IMR-90 (cell line): ENCODE measurements at regions not wholly inside any gene's neighbourhood (a gene's known extent, or its start where the extent isn't known, plus 50 kb on each side); places are given as distances from the start of the nearest gene placed in this dataset.

ENCODE experiments used
- ATAC-seq: fragments of 200-7000 bp; cut with Tn5 transposase; 2 replicates; pipeline ENCODE4 v1.9.1; 2020; ENCODE audit warnings: low read depth, mild to moderate bottlenecking, moderate library complexity
- BruUV-seq: library from RNA; stranded (reverse); fragments of 400-500 nt; replicated peaks from 2 replicates; lab custom pipeline; 2021; lab: Mats Ljungman, UMichigan
- CTCF ChIA-PET: fragments of 300-600 bp; formaldehyde crosslinking; extraction: SDS; loops from one replicate; lab custom pipeline; 2021; ENCODE audit warnings: antibody characterized with exemption; lab: Yijun Ruan, JAX
- POLR2A ChIA-PET: fragments of 300-600 bp; sonication (Branson Sonifier 250); formaldehyde crosslinking; loops from one replicate; lab custom pipeline; 2022; ENCODE audit warnings: antibody characterized with exemption; ENCODE audit not compliant: unreplicated experiment; lab: Charles Lee
- DNase-seq: peaks from one replicate; pipeline ENCODE4 v3.0.0; 2013
- H2AFZ ChIP-seq: replicated peaks from 2 replicates; pipeline ENCODE3; 2013; ENCODE audit warnings: low read length, mild to moderate bottlenecking; ENCODE audit not compliant: poor library complexity
- H2AK5ac ChIP-seq: 2 replicates; pipeline ENCODE4 v1.6.1; 2013; ENCODE audit warnings: low read depth, low read length, inconsistent platforms
- H2AK9ac ChIP-seq: replicated peaks from 2 replicates; pipeline ENCODE3; 2013; ENCODE audit warnings: mild to moderate bottlenecking, low read depth, low read length, moderate library complexity; ENCODE audit not compliant: poor library complexity
- H2BK120ac ChIP-seq: 2 replicates; pipeline ENCODE4 v1.6.1; 2013; ENCODE audit warnings: low read depth, low read length, inconsistent platforms
- H2BK15ac ChIP-seq: 3 replicates; pipeline ENCODE4 v1.6.1; 2013; ENCODE audit warnings: low read depth, low read length, inconsistent platforms
- H2BK20ac ChIP-seq: 2 replicates; pipeline ENCODE4 v1.6.1; 2013; ENCODE audit warnings: low read depth, mild to moderate bottlenecking, inconsistent platforms, low read length, moderate library complexity
- H2BK5ac ChIP-seq: 2 replicates; pipeline ENCODE4 v1.6.1; 2013; ENCODE audit warnings: mild to moderate bottlenecking, low read depth, low read length, inconsistent platforms; ENCODE audit not compliant: poor library complexity, severe bottlenecking
- H3K14ac ChIP-seq: replicated peaks from 2 replicates; pipeline ENCODE4 v1.6.1; 2013; ENCODE audit warnings: low read depth, low read length, inconsistent platforms
- H3K18ac ChIP-seq: 2 replicates; pipeline ENCODE4 v1.6.1; 2013; ENCODE audit warnings: low read depth, low read length, control low read depth
- H3K23ac ChIP-seq: 2 replicates; pipeline ENCODE4 v1.6.1; 2013; ENCODE audit warnings: low read depth, low read length, inconsistent platforms
- H3K27ac ChIP-seq: 2 replicates; pipeline ENCODE4 v1.5.1; 2013; ENCODE audit warnings: mild to moderate bottlenecking, control low read depth, low read length; ENCODE audit not compliant: insufficient read depth
- H3K27me3 ChIP-seq: 2 replicates; pipeline ENCODE4 v1.6.1; 2013; ENCODE audit warnings: low read length; ENCODE audit not compliant: control insufficient read depth, insufficient read depth
- H3K36me3 ChIP-seq: 2 replicates; pipeline ENCODE4 v1.6.1; 2013; ENCODE audit warnings: low read length, mixed read lengths; ENCODE audit not compliant: control insufficient read depth, insufficient read depth
- H3K4ac ChIP-seq: 2 replicates; pipeline ENCODE4 v1.6.1; 2013; ENCODE audit warnings: low read depth, low read length, inconsistent platforms
- H3K4me1 ChIP-seq: 2 replicates; pipeline ENCODE4 v1.6.1; 2013; ENCODE audit warnings: low read length, mixed read lengths; ENCODE audit not compliant: control insufficient read depth, insufficient read depth
- H3K4me2 ChIP-seq: 2 replicates; pipeline ENCODE4 v1.6.1; 2013; ENCODE audit warnings: low read depth, mild to moderate bottlenecking, control low read depth, low read length, moderate library complexity
- H3K4me3 ChIP-seq: 2 replicates; pipeline ENCODE4 v1.5.1; 2013; ENCODE audit warnings: low read depth, mild to moderate bottlenecking, control low read depth, low read length, moderate library complexity; ENCODE audit not compliant: insufficient read depth
- H3K56ac ChIP-seq: 2 replicates; pipeline ENCODE4 v1.6.1; 2013; ENCODE audit warnings: low read length, inconsistent platforms; ENCODE audit not compliant: insufficient read depth; ENCODE audit errors: extremely low read depth
- H3K79me1 ChIP-seq, 2 experiments: 2 replicates each; pipeline ENCODE4 v1.6.1; 2013; ENCODE audit warnings: low read length in 2 of 2, inconsistent platforms in 1 of 2, low read depth in 1 of 2
- H3K9ac ChIP-seq: 2 replicates; pipeline ENCODE4 v1.6.1; 2013; ENCODE audit warnings: low read depth, low read length, control low read depth
- H3K9me1 ChIP-seq: 2 replicates; pipeline ENCODE4 v1.6.1; 2013; ENCODE audit warnings: low read length, inconsistent platforms; ENCODE audit not compliant: insufficient read depth
- H3K9me3 ChIP-seq: 2 replicates; pipeline ENCODE4 v1.6.1; 2013; ENCODE audit warnings: low read length; ENCODE audit not compliant: control insufficient read depth, insufficient read depth
- H4K20me1 ChIP-seq: 2 replicates; pipeline ENCODE4 v1.6.1; 2013; ENCODE audit warnings: low read length, inconsistent platforms; ENCODE audit not compliant: insufficient read depth
- H4K5ac ChIP-seq: 2 replicates; pipeline ENCODE4 v1.6.1; 2013; ENCODE audit warnings: mild to moderate bottlenecking, low read depth, low read length, control low read depth
- H4K8ac ChIP-seq, 2 experiments: 2 replicates each; pipeline ENCODE4 v1.6.1; 2013; ENCODE audit warnings: low read depth in 2 of 2, low read length in 2 of 2, control low read depth in 1 of 2, inconsistent platforms in 1 of 2
- H4K91ac ChIP-seq: 2 replicates; pipeline ENCODE4 v1.6.1; 2013; ENCODE audit warnings: low read depth, low read length, inconsistent platforms; ENCODE audit not compliant: insufficient read depth
- BHLHE40 ChIP-seq: fragments of 150-350 bp; IDR thresholded peaks from 2 replicates; pipeline ENCODE4 v1.6.1; 2016; ENCODE audit warnings: mild to moderate bottlenecking, low read depth, low read length
- CEBPB ChIP-seq: IDR thresholded peaks from 2 replicates; pipeline ENCODE4 v1.6.1; 2012; ENCODE audit warnings: low read depth, low read length, improper control_type of control experiment
- CHD1 ChIP-seq: IDR thresholded peaks from 2 replicates; pipeline ENCODE4 v1.6.1; 2012; ENCODE audit warnings: low read depth, low read length, improper control_type of control experiment
- FOS ChIP-seq: fragments of 150-350 bp; IDR thresholded peaks from 2 replicates; pipeline ENCODE4 v1.6.1; 2016; ENCODE audit warnings: low read depth, low read length
- MAFK ChIP-seq: IDR thresholded peaks from 2 replicates; pipeline ENCODE4 v1.6.1; 2012; ENCODE audit warnings: low read depth, low read length, improper control_type of control experiment
- MAZ ChIP-seq: IDR thresholded peaks from 2 replicates; pipeline ENCODE4 v1.6.1; 2012; ENCODE audit warnings: low read depth, mild to moderate bottlenecking, low read length, improper control_type of control experiment, moderate library complexity, borderline replicate concordance
- MXI1 ChIP-seq: IDR thresholded peaks from 2 replicates; pipeline ENCODE4 v1.6.1; 2012; ENCODE audit warnings: low read depth, mild to moderate bottlenecking, low read length, moderate library complexity, borderline replicate concordance
- NFE2L2 ChIP-seq: fragments of 150-350 bp; IDR thresholded peaks from 2 replicates; pipeline ENCODE4 v1.6.1; 2016; ENCODE audit warnings: low read depth, mild to moderate bottlenecking, low read length
- POLR2A ChIP-seq: IDR thresholded peaks from 2 replicates; pipeline ENCODE4 v1.6.1; 2012; ENCODE audit warnings: mild to moderate bottlenecking, low read depth, low read length
- RAD21 ChIP-seq: IDR thresholded peaks from 2 replicates; pipeline ENCODE4 v1.6.1; 2012; ENCODE audit warnings: low read length, improper control_type of control experiment
- RCOR1 ChIP-seq: IDR thresholded peaks from 2 replicates; pipeline ENCODE4 v1.6.1; 2012; ENCODE audit warnings: mild to moderate bottlenecking, low read length, improper control_type of control experiment; ENCODE audit not compliant: insufficient replicate concordance
- RFX5 ChIP-seq: IDR thresholded peaks from 2 replicates; pipeline ENCODE4 v1.8.0; 2012; ENCODE audit warnings: low read depth, mild to moderate bottlenecking, low read length, moderate library complexity
- SMC3 ChIP-seq: fragments of 150-350 bp; IDR thresholded peaks from 2 replicates; pipeline ENCODE4 v1.6.1; 2016; ENCODE audit warnings: low read depth, mild to moderate bottlenecking, antibody characterized with exemption, low read length, moderate library complexity
- WGBS, 2 experiments: methylation state at CpG; one replicate each; pipeline versions ENCODE4 v1.1.5 to v1.1.7; 2013; ENCODE audit warnings: missing lambda C conversion rate in 2 of 2; ENCODE audit not compliant: insufficient read length in 1 of 2; ENCODE audit errors: extremely low coverage in 2 of 2; 5-methylcytosine and 5-hydroxymethylcytosine counted together
- dilution Hi-C: fragments of 300-500 bp; cut with HindIII; formaldehyde crosslinking; loops from one replicate; pipeline ENCODE4 v1.14.3; 2018; ENCODE audit warnings: low sequenced_read_pairs; ENCODE audit not compliant: unreplicated experiment
- in situ Hi-C: fragments of 300-500 bp; cut with MboI; formaldehyde crosslinking; loops from 3 replicates; pipeline ENCODE4 v1.14.3; 2019; ENCODE audit warnings: low sequenced_read_pairs, inconsistent platforms, mixed read lengths
- intact Hi-C: fragments of 100-400 bp; cut with micrococcal nuclease; formaldehyde crosslinking; loops from 2 replicates; pipeline ENCODE4 v1.10.0; 2022
- TF ChIP-seq, protein P1 (sequence below): fragments of 150-350 bp; IDR thresholded peaks from 2 replicates; pipeline ENCODE4 v1.6.1; 2016; ENCODE audit warnings: low read depth, mild to moderate bottlenecking, low read length, moderate library complexity, borderline replicate concordance
- TF ChIP-seq, protein P2 (sequence below): conservative IDR thresholded peaks from 2 replicates; pipeline ENCODE4 v1.5.1; 2012; ENCODE audit warnings: mild to moderate bottlenecking, low read depth, low read length, improper control_type of control experiment
- TF ChIP-seq, protein P3 (sequence below): fragments of 150-350 bp; IDR thresholded peaks from 2 replicates; pipeline ENCODE4 v1.6.1; 2017; ENCODE audit warnings: mild to moderate bottlenecking, antibody characterized with exemption, low read length, low read depth

DNA sequence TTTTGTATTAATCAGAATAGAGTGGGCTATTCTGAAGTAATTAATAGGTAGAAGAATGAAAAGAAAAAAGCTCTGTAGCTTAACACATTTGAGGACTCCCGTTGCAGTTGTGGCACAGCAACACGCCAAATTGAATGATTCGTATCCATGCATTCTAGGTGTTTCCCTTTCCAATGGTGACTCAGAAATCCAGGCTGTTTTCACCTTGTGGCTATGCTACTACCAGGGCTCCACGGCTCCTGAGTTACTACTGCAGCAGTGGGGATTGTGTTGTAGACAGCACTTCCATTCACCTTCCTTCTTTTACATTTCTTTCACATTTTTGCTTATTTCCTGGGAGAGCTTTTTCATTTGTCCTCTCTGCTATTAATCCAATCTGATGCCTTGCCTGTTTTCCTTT, 1616.4 kb downstream of the CDH8 start:
- no peaks in the 10 kb centered on the region for H3K36me3 ChIP-seq
- peaks cover 4% of the 10 kb centered on the region; the same call in 1 of the 2 replicates for H3K9me3 ChIP-seq
- H3K27ac ChIP-seq = no peak overlapping the region
- H3K9me1 ChIP-seq = no peaks in the 10 kb centered on the region
- WGBS, 2 experiments = no CpG with 5 or more reads among the region's 4 CpGs
- TF ChIP-seq RFX5 (no peak), MXI1 (no peak), MAZ (no peak), CHD1 (no peak), RCOR1 (no peak), BHLHE40 (no peak), NFE2L2 (no peak), RAD21 (no peak), SMC3 (no peak), POLR2A (no peak), CEBPB (no peak), FOS (no peak), MAFK (no peak)
- TF ChIP-seq, protein P1, sequence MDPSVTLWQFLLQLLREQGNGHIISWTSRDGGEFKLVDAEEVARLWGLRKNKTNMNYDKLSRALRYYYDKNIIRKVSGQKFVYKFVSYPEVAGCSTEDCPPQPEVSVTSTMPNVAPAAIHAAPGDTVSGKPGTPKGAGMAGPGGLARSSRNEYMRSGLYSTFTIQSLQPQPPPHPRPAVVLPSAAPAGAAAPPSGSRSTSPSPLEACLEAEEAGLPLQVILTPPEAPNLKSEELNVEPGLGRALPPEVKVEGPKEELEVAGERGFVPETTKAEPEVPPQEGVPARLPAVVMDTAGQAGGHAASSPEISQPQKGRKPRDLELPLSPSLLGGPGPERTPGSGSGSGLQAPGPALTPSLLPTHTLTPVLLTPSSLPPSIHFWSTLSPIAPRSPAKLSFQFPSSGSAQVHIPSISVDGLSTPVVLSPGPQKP = no peak
- TF ChIP-seq, protein P2, sequence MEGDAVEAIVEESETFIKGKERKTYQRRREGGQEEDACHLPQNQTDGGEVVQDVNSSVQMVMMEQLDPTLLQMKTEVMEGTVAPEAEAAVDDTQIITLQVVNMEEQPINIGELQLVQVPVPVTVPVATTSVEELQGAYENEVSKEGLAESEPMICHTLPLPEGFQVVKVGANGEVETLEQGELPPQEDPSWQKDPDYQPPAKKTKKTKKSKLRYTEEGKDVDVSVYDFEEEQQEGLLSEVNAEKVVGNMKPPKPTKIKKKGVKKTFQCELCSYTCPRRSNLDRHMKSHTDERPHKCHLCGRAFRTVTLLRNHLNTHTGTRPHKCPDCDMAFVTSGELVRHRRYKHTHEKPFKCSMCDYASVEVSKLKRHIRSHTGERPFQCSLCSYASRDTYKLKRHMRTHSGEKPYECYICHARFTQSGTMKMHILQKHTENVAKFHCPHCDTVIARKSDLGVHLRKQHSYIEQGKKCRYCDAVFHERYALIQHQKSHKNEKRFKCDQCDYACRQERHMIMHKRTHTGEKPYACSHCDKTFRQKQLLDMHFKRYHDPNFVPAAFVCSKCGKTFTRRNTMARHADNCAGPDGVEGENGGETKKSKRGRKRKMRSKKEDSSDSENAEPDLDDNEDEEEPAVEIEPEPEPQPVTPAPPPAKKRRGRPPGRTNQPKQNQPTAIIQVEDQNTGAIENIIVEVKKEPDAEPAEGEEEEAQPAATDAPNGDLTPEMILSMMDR = no peak
- TF ChIP-seq, protein P3, sequence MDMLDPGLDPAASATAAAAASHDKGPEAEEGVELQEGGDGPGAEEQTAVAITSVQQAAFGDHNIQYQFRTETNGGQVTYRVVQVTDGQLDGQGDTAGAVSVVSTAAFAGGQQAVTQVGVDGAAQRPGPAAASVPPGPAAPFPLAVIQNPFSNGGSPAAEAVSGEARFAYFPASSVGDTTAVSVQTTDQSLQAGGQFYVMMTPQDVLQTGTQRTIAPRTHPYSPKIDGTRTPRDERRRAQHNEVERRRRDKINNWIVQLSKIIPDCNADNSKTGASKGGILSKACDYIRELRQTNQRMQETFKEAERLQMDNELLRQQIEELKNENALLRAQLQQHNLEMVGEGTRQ = no peak
- no peak overlapping the region for H3K9ac ChIP-seq
- ATAC-seq (no peak), DNase-seq (no peak)
- no TSS peak for BruUV-seq
- no peak overlapping the region for H3K56ac ChIP-seq
- in situ Hi-C loops = no loop called here
- H4K91ac ChIP-seq = no peak overlapping the region
- no peak overlapping the region for H3K18ac ChIP-seq
- ChIA-PET POLR2A (no interaction called here), CTCF (no interaction called here)
- no peak overlapping the region for H3K4ac ChIP-seq
- no peak overlapping the region for H3K4me2 ChIP-seq
- dilution Hi-C loops = no loop called here
- H4K8ac ChIP-seq = no peak overlapping the region
- H2BK20ac ChIP-seq = no peak overlapping the region
- no peak overlapping the region for H4K5ac ChIP-seq
- no peak overlapping the region for H3K4me3 ChIP-seq
- no peaks in the 10 kb centered on the region for H3K27me3 ChIP-seq
- no peaks in the 10 kb centered on the region for H3K79me1 ChIP-seq
- no peak overlapping the region for H2AK9ac ChIP-seq
- H2AK5ac ChIP-seq = no peak overlapping the region
- H2BK5ac ChIP-seq = no peak overlapping the region
- no peak overlapping the region for H2BK15ac ChIP-seq
- no peak overlapping the region for H2BK120ac ChIP-seq
- intact Hi-C loops = no loop called here
- H2AFZ ChIP-seq = no peak overlapping the region
- H4K20me1 ChIP-seq = no peaks in the 10 kb centered on the region
- no peaks in the 10 kb centered on the region for H3K4me1 ChIP-seq
- no peak overlapping the region for H3K23ac ChIP-seq
- H3K14ac ChIP-seq = no peak overlapping the region
